Adipocyte (in vitro differentiated cells): ENCODE measurements at regions not wholly inside any gene's neighbourhood (a gene's known extent, or its start where the extent isn't known, plus 50 kb on each side); places are given as distances from the start of the nearest gene placed in this dataset.
A peak's percentile ranks its signal among the peaks of the same experiment; 100 is the strongest.

Experiments
- DNase-seq: peaks from one replicate; pipeline ENCODE4 v3.0.0-alpha.2; 2015; ENCODE audit warnings: low read depth
- H3K27me3 ChIP-seq: replicated peaks from 2 replicates; pipeline ENCODE4 v1.7.0; 2013; ENCODE audit warnings: mild to moderate bottlenecking, low read length, moderate library complexity; ENCODE audit not compliant: control insufficient read depth, insufficient read depth
- H3K36me3 ChIP-seq: 2 replicates; pipeline ENCODE4 v1.7.0; 2013; ENCODE audit warnings: low read length, mild to moderate bottlenecking, moderate library complexity; ENCODE audit not compliant: control insufficient read depth, insufficient read depth, severe bottlenecking
- H3K4me1 ChIP-seq: 2 replicates; pipeline ENCODE4 v1.7.0; 2013; ENCODE audit warnings: mild to moderate bottlenecking, low read length, moderate library complexity; ENCODE audit not compliant: control insufficient read depth, insufficient read depth
- H3K4me3 ChIP-seq: 2 replicates; pipeline ENCODE4 v1.7.0; 2013; ENCODE audit warnings: mild to moderate bottlenecking, low read length, moderate library complexity
- H3K9ac ChIP-seq: 2 replicates; pipeline ENCODE4 v1.7.0; 2013; ENCODE audit warnings: mild to moderate bottlenecking, low read length, moderate library complexity
- H3K9me3 ChIP-seq: 2 replicates; pipeline ENCODE4 v1.7.0; 2013; ENCODE audit warnings: mild to moderate bottlenecking, low read length, moderate library complexity; ENCODE audit not compliant: control insufficient read depth

- Histone ChIP-seq H3K4me3 (peak overlapping the region; percentile 9), H3K9ac (no peak overlapping the region)
- peak; percentile 58 for DNase-seq
Measured at GRCh38 chr2:41595240-41595639, 452.6 kb upstream of the PKDCC start.

GRCh38 chr2:41597680-41598079 lies 450.1 kb upstream of the PKDCC start:
- no peaks in the 10 kb centered on the region for H3K27me3 ChIP-seq
- no peak for DNase-seq

More at GRCh38 chr2:41595240-41595639, 452.6 kb upstream of the PKDCC start:
- Histone ChIP-seq H3K36me3 (no peaks in the 10 kb centered on the region), H3K27me3 (no peaks in the 10 kb centered on the region), H3K4me1 (peaks cover 63% of the 10 kb centered on the region), H3K9me3 (no peaks in the 10 kb centered on the region)

GRCh38 chr2:41598161-41598894 lies 449.5 kb upstream of the PKDCC start:
- Histone ChIP-seq H3K27me3 (no peaks in the 10 kb centered on the region), H3K36me3 (no peaks in the 10 kb centered on the region), H3K4me3 (peak overlapping the region; percentile 28), H3K4me1 (peaks cover 60% of the 10 kb centered on the region), H3K9ac (peak overlapping the region; percentile 75), H3K9me3 (no peaks in the 10 kb centered on the region)
- DNase-seq: peak; percentile 76

More at GRCh38 chr2:41597680-41598079, 450.1 kb upstream of the PKDCC start:
- H3K9ac ChIP-seq: peak overlapping the region; percentile 75
- H3K4me1 ChIP-seq: peaks cover 60% of the 10 kb centered on the region
- no peaks in the 10 kb centered on the region for H3K9me3 ChIP-seq
- H3K36me3 ChIP-seq: no peaks in the 10 kb centered on the region
- peak overlapping the region; percentile 28 for H3K4me3 ChIP-seq

- Histone ChIP-seq H3K9me3 (no peaks in the 10 kb centered on the region), H3K36me3 (no peaks in the 10 kb centered on the region), H3K27me3 (no peaks in the 10 kb centered on the region), H3K4me3 (peak overlapping the region; percentile 15), H3K4me1 (peaks cover 52% of the 10 kb centered on the region), H3K9ac (no peak overlapping the region)
- peak; percentile 69 for DNase-seq
Measured at GRCh38 chr2:41600460-41600859, 447.4 kb upstream of the PKDCC start.

- H3K36me3 ChIP-seq: no peaks in the 10 kb centered on the region
Measured at GRCh38 chr2:41602341-41602740, 445.5 kb upstream of the PKDCC start.

GRCh38 chr2:41605311-41605710 lies 442.5 kb upstream of the PKDCC start:
- Histone ChIP-seq H3K9ac (no peak overlapping the region), H3K36me3 (no peaks in the 10 kb centered on the region), H3K27me3 (no peaks in the 10 kb centered on the region), H3K4me3 (no peak overlapping the region), H3K4me1 (peaks cover 13% of the 10 kb centered on the region), H3K9me3 (no peaks in the 10 kb centered on the region)
- DNase-seq: no peak

More at GRCh38 chr2:41602341-41602740, 445.5 kb upstream of the PKDCC start:
- Histone ChIP-seq H3K27me3 (no peaks in the 10 kb centered on the region), H3K4me1 (peaks cover 33% of the 10 kb centered on the region), H3K9ac (no peak overlapping the region), H3K9me3 (no peaks in the 10 kb centered on the region), H3K4me3 (no peak overlapping the region)
- no peak for DNase-seq

GRCh38 chr2:41605914-41606313 lies 441.9 kb upstream of the PKDCC start:
- Histone ChIP-seq H3K27me3 (no peaks in the 10 kb centered on the region), H3K4me3 (no peak overlapping the region), H3K4me1 (peaks cover 16% of the 10 kb centered on the region), H3K9ac (no peak overlapping the region), H3K36me3 (no peaks in the 10 kb centered on the region), H3K9me3 (no peaks in the 10 kb centered on the region)
- DNase-seq: no peak

GRCh38 chr2:41610501-41611190 lies 437.2 kb upstream of the PKDCC start:
- H3K9me3 ChIP-seq: no peaks in the 10 kb centered on the region
- peak; percentile 92 for DNase-seq
- peaks cover 21% of the 10 kb centered on the region for H3K4me1 ChIP-seq
- H3K36me3 ChIP-seq: no peaks in the 10 kb centered on the region
- no peaks in the 10 kb centered on the region for H3K27me3 ChIP-seq
- peak overlapping the region; percentile 72 for H3K4me3 ChIP-seq
- peak overlapping the region; percentile 88 for H3K9ac ChIP-seq

GRCh38 chr2:41618754-41619153 lies 429.1 kb upstream of the PKDCC start:
- H3K4me3 ChIP-seq: no peak overlapping the region
- no peak overlapping the region for H3K9ac ChIP-seq
- no peaks in the 10 kb centered on the region for H3K9me3 ChIP-seq
- H3K4me1 ChIP-seq: peaks cover 1% of the 10 kb centered on the region
- no peak for DNase-seq
- H3K27me3 ChIP-seq: no peaks in the 10 kb centered on the region
- H3K36me3 ChIP-seq: no peaks in the 10 kb centered on the region

- H3K9me3 ChIP-seq: no peaks in the 10 kb centered on the region
- no peak overlapping the region for H3K9ac ChIP-seq
- H3K36me3 ChIP-seq: no peaks in the 10 kb centered on the region
- peaks cover 5% of the 10 kb centered on the region for H3K4me1 ChIP-seq
- DNase-seq: no peak
- H3K4me3 ChIP-seq: no peak overlapping the region
- no peaks in the 10 kb centered on the region for H3K27me3 ChIP-seq
Measured at GRCh38 chr2:41621095-41621494, 426.7 kb upstream of the PKDCC start.

- no peak for DNase-seq
- peaks cover 5% of the 10 kb centered on the region for H3K4me1 ChIP-seq
- H3K9me3 ChIP-seq: no peaks in the 10 kb centered on the region
- no peak overlapping the region for H3K9ac ChIP-seq
- H3K36me3 ChIP-seq: no peaks in the 10 kb centered on the region
- H3K4me3 ChIP-seq: no peak overlapping the region
- H3K27me3 ChIP-seq: no peaks in the 10 kb centered on the region
Measured at GRCh38 chr2:41621563-41621962, 426.3 kb upstream of the PKDCC start.
